Esophagus (tissue), 2 donors: ENCODE measurements at regions not wholly inside any gene's neighbourhood (a gene's known extent, or its start where the extent isn't known, plus 50 kb on each side); places are given as distances from the start of the nearest gene placed in this dataset.

Source experiments
- H3K27ac ChIP-seq, 2 donors: one replicate each; pipeline ENCODE4 v1.5.1; 2013; ENCODE audit warnings: low read depth in 2 of 2, mild to moderate bottlenecking in 2 of 2, inconsistent platforms in 1 of 2, low read length in 1 of 2, moderate library complexity in 1 of 2
- H3K27me3 ChIP-seq, 2 donors: one replicate each; pipeline ENCODE4 v1.6.1; 2013; ENCODE audit warnings: low read length in 2 of 2, control low read depth in 1 of 2, mild to moderate bottlenecking in 1 of 2; ENCODE audit not compliant: insufficient read depth in 2 of 2, control insufficient read depth in 1 of 2
- H3K36me3 ChIP-seq, 2 donors: one replicate each; pipeline ENCODE4 v1.6.1; 2013; ENCODE audit warnings: low read length in 1 of 2; ENCODE audit not compliant: control insufficient read depth in 2 of 2, insufficient read depth in 2 of 2
- H3K4me1 ChIP-seq, 2 donors: one replicate each; pipeline ENCODE4 v1.6.1; 2013; ENCODE audit warnings: low read length in 1 of 2; ENCODE audit not compliant: control insufficient read depth in 2 of 2, insufficient read depth in 2 of 2
- H3K4me3 ChIP-seq, 2 donors: one replicate each; pipeline ENCODE4 v1.5.1; 2013; ENCODE audit warnings: low read length in 2 of 2, mild to moderate bottlenecking in 2 of 2, low read depth in 1 of 2, moderate library complexity in 1 of 2
- H3K9me3 ChIP-seq, 2 donors: one replicate each; pipeline ENCODE4 v1.6.1; 2013; ENCODE audit warnings: mild to moderate bottlenecking in 2 of 2, low read depth in 1 of 2, low read length in 1 of 2, moderate library complexity in 1 of 2; ENCODE audit not compliant: control insufficient read depth in 2 of 2, insufficient read depth in 1 of 2
- WGBS, 2 donors: extraction: QIAGEN DNeasy Blood & Tissue Kit; methylation state at CpG; one replicate each; pipeline ENCODE4 v1.1.7; 2013; 5-methylcytosine and 5-hydroxymethylcytosine counted together
- donor health status: healthy with polysubstance abuse.
- donor health status: Bipolar disorder and iron deficiency.

- H3K4me1 ChIP-seq, result no peaks in the 10 kb centered on the region
- H3K27me3 ChIP-seq, result no peaks in the 10 kb centered on the region
- no peaks in the 10 kb centered on the region for H3K9me3 ChIP-seq
- H3K27ac ChIP-seq, result no peak overlapping the region
- no peak overlapping the region for H3K4me3 ChIP-seq
- no peaks in the 10 kb centered on the region for H3K36me3 ChIP-seq
- 79 to 84% methylated on average over 5 of the region's 5 CpGs for WGBS, 2 donors
Observed at GRCh38 chr5:175388531-175388930, 55.5 kb downstream of the DRD1 start.

GRCh38 chr5:175387144-175387543 lies 56.8 kb downstream of the DRD1 start:
- Histone ChIP-seq H3K36me3 (no peaks in the 10 kb centered on the region), H3K27ac (no peak overlapping the region), H3K4me1 (no peaks in the 10 kb centered on the region), H3K27me3 (no peaks in the 10 kb centered on the region), H3K9me3 (no peaks in the 10 kb centered on the region), H3K4me3 (no peak overlapping the region)
- WGBS, 2 donors, result 74% methylated on average over 2 of the region's 2 CpGs

DNA sequence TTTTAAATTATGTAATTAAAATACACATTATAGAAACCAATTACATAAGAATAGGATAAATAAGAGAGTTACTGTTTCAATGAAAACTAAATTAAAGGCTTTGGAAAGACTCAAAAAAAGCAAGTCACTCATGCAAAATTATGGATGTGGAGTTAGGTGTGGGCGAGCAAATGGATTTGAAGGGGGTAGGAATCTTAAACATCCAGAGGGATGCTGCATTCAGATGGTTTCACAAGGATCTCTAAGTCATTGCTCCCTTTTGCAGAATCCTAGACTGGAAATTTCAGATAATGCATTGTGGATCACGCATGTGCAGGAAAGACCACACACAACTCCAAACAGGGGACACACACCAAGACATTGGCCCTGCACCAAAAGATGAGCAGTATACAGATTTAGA lies 57.5 kb downstream of the DRD1 start:
- Histone ChIP-seq H3K27ac (no peak overlapping the region), H3K9me3 (no peaks in the 10 kb centered on the region), H3K27me3 (no peaks in the 10 kb centered on the region), H3K36me3 (no peaks in the 10 kb centered on the region), H3K4me3 (no peak overlapping the region), H3K4me1 (no peaks in the 10 kb centered on the region)
- WGBS, 2 donors, result 82 to 85% methylated on average over 2 of the region's 2 CpGs

GRCh38 chr5:175385691-175386362 lies 58.2 kb downstream of the DRD1 start:
- no peak overlapping the region for H3K4me3 ChIP-seq
- WGBS, 2 donors, result 41 to 53% methylated on average over 9 of the region's 9 CpGs
- H3K27me3 ChIP-seq, result no peaks in the 10 kb centered on the region
- H3K36me3 ChIP-seq, result no peaks in the 10 kb centered on the region
- H3K4me1 ChIP-seq, result no peaks in the 10 kb centered on the region
- no peaks in the 10 kb centered on the region for H3K9me3 ChIP-seq
- H3K27ac ChIP-seq, result no peak overlapping the region

DNA sequence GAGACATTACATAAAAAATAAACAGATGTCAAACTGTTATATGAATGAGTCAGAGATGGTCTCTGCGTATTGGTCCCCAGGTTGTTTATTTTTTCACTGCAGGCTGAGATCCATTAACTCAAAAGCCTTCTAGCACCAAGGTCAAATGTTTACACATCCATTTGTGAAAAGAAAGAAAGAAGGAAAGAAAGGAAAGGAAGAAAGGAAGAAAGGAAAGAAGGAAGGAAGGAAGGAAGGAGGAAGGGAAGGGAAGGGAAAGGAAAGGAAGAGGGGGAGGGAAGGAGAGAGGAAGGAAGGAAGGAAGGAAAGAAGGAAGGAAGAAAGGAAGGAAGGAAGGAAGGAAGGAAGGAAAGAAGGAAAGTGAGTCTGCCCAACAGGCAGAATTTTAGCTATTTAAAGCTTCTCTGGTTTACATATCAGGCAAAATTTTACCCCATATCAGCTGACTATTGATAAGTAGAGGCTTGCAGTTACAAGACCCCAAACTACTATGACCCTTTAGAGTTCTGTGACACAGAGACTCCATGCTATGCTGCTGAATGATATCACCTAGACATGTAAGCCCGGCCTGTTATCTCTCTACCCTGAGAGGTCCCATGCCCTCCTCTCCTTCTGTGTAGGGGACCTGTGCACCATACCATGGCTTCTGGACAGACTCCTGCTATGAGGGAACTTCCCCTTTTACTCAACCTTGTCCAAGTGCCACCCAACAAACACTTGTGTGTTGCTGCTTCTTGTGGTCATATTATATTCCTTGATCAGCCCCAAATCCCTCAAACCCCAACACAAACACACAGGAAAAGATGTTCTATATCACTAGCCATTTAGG lies 59.0 kb downstream of the DRD1 start:
- no peak overlapping the region for H3K4me3 ChIP-seq
- no peaks in the 10 kb centered on the region for H3K9me3 ChIP-seq
- no peaks in the 10 kb centered on the region for H3K4me1 ChIP-seq
- no peaks in the 10 kb centered on the region for H3K36me3 ChIP-seq
- 51 to 59% methylated on average over 2 of the region's 2 CpGs for whole genome bisulfite sequencing, 2 donors
- no peaks in the 10 kb centered on the region for H3K27me3 ChIP-seq
- no peak overlapping the region for H3K27ac ChIP-seq

- Histone ChIP-seq H3K9me3 (no peaks in the 10 kb centered on the region), H3K36me3 (no peaks in the 10 kb centered on the region), H3K27me3 (no peaks in the 10 kb centered on the region), H3K4me3 (no peak overlapping the region), H3K4me1 (no peaks in the 10 kb centered on the region), H3K27ac (no peak overlapping the region)
- 55 to 66% methylated on average over 4 of the region's 4 CpGs for WGBS, 2 donors
Observed at GRCh38 chr5:175383350-175383749, 60.6 kb downstream of the DRD1 start.

DNA sequence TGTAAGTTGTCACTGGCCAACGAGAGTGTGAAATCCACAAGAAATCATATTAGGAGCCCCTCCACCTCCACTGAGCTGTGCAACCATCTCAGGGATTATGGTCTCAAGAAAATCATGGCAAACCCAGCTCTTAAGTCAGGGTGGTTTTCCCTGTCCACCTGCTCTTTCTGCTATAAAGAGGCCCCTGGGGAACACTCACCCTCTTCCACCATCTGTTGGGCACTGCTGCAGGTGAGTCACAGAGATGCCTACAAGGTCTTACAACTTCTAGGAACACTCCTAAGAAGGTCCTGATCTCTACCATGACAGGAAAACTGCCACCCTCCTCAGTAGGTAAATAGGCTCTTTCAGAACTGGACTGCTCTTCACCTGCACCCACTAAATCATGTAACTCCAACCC lies 61.8 kb downstream of the DRD1 start:
- no peaks in the 10 kb centered on the region for H3K36me3 ChIP-seq
- no peaks in the 10 kb centered on the region for H3K4me1 ChIP-seq
- no peaks in the 10 kb centered on the region for H3K9me3 ChIP-seq
- no peak overlapping the region for H3K27ac ChIP-seq
- no peaks in the 10 kb centered on the region for H3K27me3 ChIP-seq
- H3K4me3 ChIP-seq, result no peak overlapping the region
- whole genome bisulfite sequencing, 2 donors, result 79 to 90% methylated on average over 1 of the region's 1 CpG

DNA sequence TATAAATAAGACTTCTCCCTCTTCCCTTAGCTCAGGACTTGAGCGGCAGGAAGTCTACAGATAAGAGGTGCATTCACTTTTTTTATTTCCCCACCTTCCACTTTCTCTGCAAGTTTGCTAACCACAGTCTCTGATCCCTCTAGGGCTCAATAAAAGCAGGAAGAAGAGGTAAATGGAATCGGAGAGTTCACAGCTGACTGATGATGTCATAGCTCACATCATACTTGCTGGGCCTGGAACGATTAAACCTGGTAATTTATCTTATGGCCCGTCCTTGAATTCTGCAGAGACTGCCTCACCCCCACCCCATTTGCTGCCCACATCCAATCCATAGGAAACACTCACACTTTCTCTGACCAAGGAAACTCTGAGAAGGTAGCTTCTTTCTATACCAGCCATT lies 62.9 kb downstream of the DRD1 start:
- no peak overlapping the region for H3K27ac ChIP-seq
- no peaks in the 10 kb centered on the region for H3K36me3 ChIP-seq
- no peaks in the 10 kb centered on the region for H3K4me1 ChIP-seq
- no peak overlapping the region for H3K4me3 ChIP-seq
- no peaks in the 10 kb centered on the region for H3K9me3 ChIP-seq
- WGBS, 2 donors, result 75 to 83% methylated on average over 4 of the region's 4 CpGs
- H3K27me3 ChIP-seq, result no peaks in the 10 kb centered on the region

GRCh38 chr5:175380701-175381100 lies 63.3 kb downstream of the DRD1 start:
- WGBS, 2 donors, result 94 to 96% methylated on average over 2 of the region's 2 CpGs
- no peak overlapping the region for H3K4me3 ChIP-seq
- no peaks in the 10 kb centered on the region for H3K27me3 ChIP-seq
- no peaks in the 10 kb centered on the region for H3K36me3 ChIP-seq
- no peaks in the 10 kb centered on the region for H3K4me1 ChIP-seq
- H3K27ac ChIP-seq, result no peak overlapping the region
- no peaks in the 10 kb centered on the region for H3K9me3 ChIP-seq

DNA sequence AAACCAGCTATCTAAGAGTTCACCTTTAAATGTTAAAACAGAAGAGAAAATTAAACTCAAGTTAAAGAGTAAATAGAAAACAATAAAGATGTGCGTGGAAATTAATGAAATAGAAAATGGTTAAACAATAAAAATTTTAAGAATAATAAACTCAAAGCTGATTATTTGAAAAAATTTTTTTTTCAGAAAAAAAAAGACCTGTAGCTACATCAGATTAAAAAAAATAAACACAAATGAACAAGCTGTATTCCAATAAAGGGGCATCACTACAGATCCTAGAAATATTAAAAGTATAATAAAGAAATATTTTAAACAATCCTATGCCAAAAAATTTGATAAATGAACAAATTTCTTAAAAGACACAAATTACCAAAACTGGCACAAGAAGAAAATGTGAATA lies 64.1 kb downstream of the DRD1 start:
- Histone ChIP-seq H3K27me3 (no peaks in the 10 kb centered on the region), H3K9me3 (no peaks in the 10 kb centered on the region), H3K4me1 (no peaks in the 10 kb centered on the region), H3K4me3 (no peak overlapping the region), H3K27ac (no peak overlapping the region), H3K36me3 (no peaks in the 10 kb centered on the region)
- WGBS, 2 donors, result 0 to 11% methylated on average over 1 of the region's 1 CpG
